ENCODE measurements at regions not wholly inside any gene's neighbourhood (a gene's known extent, or its start where the extent isn't known, plus 50 kb on each side); places are given as distances from the start of the nearest gene placed in this dataset.
"Not testable (repeated sequence)": the region's sequence is repeated elsewhere in the genome, so short reads cannot be mapped to it uniquely, and the experiment has no call there.

DNA sequence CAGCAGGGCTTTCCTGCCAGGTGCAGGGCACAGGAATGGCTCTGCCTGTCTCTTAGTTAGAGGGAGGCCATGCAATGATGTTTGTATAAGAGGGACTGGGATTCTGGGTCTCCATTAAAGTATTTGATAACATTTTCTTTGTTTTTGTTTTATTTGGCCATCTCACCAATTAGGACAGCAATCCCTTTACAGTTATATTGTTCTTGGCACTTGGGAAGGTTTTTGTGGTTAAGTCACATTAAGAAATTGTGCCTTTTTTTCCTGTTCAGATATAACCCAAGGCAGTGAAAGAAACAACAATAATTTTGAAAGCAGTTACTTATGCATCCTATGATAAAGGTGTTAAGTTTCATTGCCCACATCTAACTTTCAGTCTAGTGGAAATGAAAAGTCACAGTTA is 237.4 kb upstream of the PRSS58 start:
- not testable (repeated sequence) for DNase-seq

DNA sequence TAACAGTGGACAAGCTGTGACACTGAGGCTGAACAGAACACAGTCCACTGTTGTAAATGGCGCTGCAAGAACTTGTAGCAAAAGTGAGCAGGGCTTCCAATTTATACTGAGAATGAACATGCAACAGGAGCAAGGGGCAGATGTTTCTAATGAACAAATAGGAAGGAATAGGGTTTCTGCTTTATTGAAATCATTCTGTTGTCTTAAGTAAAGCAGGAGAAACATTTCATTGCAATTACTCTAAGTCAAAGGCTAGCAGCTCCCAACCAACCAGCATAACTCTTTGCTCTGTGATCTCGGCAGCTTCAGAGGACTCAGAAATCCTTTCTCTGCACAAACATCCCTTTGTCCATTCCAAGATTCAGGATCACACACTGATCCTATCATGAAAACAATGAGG is 236.2 kb upstream of the PRSS58 start:
- DNase-seq: no peak

DNA sequence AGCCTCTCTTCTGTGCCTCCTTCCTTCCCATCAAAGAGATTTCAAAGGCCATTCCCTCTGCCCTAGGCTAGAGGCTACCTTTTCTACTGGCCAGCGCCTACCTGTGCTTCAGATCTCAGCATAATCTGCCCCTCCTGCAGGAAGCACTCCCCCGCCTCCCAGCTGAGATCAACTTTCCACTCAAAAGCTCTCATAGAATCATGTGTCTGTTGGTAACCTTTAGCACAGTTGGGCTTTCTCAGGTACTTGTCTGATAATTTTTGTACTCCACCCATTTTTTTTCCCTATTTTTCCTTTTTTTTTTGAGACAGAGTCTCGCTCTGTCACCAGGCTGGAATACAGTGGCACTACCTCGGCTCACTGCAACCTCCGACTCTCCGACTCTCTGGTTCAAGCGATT is 231.0 kb upstream of the PRSS58 start:
- DNase-seq: no peak

DNA sequence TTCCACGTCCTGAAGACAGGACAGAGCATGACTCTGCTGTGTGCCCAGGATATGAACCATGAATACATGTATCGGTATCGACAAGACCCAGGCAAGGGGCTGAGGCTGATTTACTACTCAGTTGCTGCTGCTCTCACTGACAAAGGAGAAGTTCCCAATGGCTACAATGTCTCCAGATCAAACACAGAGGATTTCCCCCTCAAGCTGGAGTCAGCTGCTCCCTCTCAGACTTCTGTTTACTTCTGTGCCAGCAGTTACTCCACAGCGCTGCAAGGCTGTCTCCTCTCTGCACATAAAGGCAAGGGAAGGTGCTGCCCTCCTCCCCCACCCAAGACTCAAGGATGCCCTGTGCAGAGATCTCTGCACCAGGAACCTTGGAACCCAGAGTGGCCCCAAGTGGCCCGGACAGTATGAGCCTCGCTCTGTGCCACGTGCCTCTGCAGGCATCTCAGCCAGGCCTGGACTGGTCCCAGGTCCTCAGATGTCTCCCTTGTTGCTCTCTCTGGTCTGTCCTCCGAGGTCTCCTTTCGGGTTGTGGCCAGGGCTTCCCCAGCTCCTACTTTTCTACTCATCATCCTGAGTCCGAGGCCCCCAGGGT is 230.3 kb upstream of the PRSS58 start:
- DNase-seq: no peak

DNA sequence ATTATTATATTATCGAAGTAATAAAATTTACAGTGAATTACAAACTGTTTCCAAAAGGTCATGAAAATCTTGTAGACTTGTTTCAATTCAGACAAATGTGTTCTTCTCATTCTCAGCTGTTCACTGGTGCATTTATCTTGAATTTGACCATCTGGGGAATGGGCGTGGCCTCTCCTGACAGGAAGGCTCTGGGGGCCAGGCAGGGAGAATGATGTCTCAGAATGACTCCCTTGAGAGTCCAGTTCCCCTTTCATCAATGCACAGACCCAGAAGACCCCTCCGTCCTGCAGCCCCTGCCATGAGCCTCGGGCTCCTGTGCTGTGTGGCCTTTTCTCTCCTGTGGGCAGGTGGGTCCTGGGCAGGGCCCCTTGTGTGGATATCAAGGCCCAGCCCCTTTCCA is 229.7 kb upstream of the PRSS58 start:
- not testable (repeated sequence) for DNase-seq

DNA sequence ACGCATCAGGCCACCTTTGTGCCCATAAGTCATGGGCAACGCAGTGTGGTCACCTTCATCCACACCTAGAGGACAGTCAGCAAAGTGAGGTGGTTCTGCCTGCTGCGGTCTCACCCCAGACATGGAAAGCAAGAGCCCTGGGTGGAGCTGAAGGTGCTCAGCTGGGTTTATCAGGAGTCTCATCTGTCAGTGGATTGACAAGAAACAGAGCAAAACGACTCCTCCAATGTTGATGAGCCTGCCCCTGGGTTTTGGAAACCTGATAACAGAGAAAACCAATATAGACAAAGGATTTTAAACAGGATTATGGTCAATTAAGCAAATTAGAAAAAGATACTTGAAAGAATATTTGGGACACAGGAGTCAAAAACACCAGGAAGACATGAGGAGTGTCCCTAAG is 229.3 kb upstream of the PRSS58 start:
- no peak for DNase-seq

DNA sequence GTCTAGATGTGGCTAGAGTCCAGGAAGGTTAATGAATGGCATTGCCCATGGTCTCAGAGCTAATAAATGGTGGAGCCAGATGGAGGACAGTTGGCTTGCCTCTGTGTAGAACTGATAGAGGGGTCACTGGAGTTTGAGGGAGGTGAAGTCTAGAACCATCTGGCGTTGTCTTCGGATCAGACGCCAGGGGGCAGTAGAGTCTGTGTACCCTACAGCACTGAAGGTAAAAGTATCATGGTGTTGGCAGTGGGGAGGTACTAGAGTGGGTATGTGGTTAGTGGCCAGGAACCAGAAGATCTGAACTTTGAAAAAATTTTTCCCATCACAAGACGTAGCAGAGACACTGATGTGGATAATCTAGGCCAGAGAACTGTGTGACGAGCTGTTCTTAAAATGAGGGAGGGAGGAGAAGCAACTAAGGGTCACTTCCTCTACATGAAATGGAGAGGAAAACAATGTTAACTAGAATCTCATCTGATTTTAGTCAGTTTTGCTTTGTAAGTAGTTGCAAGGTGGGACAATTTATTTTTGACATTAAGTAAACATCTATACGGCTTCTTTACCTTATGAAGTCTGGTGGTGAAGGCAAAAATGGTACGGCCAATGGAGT is 227.9 kb upstream of the PRSS58 start:
- no peak for DNase-seq

DNA sequence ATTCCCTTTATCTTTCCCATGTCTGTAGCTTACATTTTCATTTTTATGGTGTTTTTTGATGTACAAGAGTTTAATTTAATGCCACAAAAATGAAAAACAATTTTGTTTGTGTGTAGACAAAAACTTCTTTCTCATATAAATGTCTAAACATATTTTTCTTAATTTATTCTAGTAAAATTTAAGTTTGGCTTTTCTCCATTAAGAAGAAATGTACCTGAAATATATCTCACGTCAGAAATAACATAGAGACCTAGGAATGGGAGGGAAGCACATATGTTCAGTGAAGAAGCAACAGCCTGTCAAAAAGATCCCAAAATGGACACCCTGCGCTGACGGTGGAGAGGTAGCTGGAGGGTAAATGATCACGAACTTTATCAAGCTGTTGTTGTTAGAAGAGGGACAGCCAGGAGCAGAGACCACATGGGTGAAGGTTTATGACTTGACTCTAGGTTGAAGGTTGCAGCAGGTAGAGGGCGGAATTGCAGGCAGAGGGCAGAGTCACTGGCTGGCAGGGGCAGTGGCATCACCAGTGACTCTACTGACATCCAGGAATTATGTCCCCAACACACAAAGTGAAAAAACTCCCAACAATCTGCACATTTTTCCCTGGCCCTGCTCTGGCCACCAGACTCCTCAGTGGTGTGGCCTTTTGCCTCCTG is 225.9 kb upstream of the PRSS58 start:
- no peak for DNase-seq

DNA sequence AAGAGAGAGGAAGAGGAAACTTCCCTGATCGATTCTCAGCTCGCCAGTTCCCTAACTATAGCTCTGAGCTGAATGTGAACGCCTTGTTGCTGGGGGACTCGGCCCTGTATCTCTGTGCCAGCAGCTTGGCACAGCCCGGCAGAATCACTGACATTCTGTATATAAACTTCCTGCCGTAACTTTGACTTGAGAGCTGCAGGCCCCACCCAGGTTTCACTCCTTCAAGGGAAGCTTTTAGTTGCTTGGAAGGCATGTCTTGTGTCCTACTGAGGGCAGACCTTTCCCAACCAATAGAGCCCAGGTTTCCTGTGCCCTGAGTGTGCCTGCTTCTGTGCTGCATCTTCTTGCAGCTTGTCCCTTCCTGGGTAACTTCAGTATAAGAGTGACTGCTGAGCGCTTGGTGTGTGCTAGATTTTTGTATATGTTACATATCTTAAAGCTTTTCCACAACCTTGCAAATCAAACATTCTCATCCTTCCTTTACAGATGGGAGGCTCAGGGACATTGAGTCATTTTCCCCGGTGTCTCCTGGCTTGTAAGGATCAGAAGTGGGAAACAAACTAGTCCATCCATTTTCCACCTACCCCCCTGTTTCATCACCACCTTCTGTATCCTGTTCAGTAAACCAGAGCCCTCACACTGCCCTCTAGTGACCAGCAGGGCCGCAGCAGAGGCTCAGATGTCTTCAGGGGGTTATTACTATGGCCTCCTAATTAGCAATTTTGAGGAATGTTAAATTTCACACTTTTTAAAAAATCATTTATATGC is 225.2 kb upstream of the PRSS58 start:
- DNase-seq: peak; percentile 73

DNA sequence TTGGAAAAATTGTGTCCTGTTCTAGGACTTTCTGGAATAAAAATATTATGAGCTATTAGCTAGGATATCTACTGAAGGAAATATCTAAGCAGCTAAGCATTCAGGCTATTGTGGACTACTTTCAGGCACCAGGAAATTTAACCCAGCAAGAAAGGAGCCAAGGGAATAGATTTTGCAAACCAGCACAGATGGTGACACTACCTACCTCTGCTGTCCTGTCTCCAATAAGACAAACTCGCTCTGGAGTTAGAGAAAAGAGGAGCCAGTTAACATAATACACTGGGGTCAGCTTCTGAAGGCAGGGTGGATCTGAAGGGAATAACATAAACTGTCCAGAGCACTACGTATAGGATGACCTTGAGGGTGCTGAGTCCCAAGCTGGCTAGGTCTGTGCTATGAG is 223.7 kb upstream of the PRSS58 start:
- DNase-seq: peak; percentile 47

DNA sequence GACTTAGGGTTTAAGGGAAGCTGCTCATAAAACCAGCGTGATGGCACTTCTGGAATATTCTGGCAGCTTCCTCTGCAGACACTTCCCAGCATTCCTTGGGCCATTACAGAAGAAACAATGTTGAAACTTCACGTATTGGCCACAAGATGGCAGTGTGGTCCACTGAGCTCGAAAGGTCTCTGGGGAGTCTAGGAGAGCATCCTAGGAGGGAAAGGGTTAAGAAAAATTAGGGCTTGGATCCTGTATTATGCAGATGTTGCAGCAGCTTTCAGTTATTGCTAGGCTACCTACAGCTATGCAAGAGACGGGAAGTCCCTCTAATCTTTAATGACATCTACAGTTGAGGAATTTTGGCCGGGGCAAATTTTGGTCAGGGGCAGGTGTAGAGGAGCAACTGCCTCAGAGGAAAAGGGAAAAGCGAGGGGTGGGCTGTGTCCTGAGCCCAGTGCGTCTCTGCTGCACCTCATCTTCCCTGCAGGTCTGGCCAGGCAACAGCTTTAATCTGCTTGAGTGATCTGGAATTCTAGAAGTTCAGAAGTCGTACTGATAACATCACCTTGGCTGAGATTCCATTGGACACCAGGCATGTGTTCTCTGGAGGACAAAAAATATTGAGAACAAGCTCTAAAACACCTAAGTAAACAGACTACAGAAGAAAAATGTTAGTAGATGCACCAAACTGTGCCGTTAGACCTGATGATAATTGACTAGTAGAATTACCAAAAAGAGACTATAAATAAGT is 220.8 kb upstream of the PRSS58 start:
- peak; percentile 69 for DNase-seq

DNA sequence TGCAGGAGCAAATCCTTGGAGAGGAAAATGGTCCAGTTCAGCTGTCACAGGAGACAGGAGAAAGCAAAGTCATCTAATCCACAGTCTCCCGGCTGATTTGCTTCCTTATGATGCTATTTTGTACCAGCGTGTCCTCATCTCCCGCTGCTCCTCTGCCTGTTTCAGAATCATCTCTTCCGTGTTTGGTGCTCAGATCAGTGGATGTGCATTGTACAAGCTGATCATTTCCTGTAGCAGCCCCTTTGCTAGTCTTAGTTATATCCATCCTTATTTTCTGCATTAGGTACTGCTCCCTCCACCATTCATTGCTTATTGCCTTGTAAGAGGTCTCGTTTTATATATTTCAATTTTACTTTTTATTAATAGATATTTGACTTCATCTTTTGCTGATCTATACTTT is 219.9 kb upstream of the PRSS58 start:
- DNase-seq: not testable (repeated sequence)

DNA sequence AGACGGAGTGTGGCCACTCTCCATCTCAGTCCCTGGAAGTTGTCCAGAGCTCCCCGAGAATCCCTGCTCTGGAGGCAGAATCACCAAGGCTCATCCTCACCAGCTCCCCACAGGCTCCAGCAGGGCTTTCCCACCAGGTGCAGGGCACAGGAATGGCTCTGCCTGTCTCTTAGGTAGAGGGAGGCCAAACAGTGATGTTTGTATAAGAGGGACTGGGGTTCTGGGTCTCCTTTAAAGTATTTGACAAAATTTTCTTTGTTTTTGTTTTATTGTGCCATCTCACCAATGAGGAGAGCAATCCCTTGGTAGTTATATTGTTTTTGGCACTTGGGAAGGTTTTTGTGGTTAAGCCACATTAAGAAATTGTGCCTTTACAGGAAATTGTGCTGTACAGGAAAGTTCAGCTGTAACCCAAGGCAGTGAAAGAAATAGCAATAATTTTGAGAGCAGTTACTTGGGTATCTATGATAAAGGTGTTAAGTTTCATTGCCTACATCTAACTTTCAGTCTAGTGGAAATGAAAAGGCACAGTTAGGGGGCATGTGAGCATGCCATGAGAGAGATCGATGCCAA is 219.3 kb upstream of the PRSS58 start:
- DNase-seq: peak; percentile 26

DNA sequence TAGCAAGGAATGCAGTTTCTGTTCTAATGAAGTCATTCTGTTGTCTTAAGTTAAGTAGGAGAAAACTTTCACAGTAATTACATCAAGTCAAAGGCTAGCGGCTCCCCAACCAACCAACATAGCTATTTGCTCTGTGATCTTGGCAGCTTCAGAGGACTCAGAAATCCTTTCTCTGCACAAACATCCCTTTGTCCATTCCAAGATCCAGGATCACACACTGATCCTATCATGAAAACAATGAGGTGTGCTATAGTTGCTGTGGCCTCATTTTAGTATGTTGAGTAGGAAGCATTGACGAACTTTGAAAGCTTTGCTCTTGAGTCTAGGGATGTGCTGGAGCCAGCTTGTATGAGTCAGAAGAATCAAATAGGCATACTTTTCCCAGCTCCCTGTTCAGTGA is 218.2 kb upstream of the PRSS58 start:
- DNase-seq: peak; percentile 17

DNA sequence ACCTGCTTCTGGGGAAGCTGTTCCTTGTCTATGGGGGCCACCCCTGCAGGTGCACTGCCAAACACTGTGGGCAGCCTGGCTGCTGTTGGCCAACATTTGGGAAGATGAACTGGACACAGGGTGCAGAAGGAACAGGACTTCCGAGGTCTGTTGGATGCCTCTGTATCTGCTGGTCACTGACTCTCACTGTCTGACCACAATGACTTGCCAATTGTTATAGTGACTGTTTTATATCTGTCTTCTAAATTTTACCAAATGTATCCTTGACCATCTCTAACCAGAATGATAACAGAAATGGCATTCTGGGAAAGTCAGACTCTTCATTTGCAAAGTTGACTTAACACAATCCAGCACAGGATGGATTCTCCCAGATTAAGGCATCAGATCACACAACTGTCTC is 214.0 kb upstream of the PRSS58 start:
- no peak for DNase-seq

DNA sequence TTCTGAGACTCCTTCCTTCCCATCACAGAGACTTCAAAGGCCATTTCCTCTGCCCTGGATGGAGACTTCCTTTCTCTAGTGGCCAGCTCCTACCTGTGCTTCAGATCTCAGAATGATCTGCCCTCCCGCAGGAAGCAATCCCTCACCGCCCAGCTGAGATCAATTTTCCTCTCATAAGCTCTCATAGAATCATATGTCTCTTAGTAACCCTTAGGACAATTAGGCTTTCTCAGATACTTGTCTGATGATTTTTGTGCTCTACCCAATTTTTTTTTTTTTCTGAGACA is 212.6 kb upstream of the PRSS58 start:
- no peak for DNase-seq

DNA sequence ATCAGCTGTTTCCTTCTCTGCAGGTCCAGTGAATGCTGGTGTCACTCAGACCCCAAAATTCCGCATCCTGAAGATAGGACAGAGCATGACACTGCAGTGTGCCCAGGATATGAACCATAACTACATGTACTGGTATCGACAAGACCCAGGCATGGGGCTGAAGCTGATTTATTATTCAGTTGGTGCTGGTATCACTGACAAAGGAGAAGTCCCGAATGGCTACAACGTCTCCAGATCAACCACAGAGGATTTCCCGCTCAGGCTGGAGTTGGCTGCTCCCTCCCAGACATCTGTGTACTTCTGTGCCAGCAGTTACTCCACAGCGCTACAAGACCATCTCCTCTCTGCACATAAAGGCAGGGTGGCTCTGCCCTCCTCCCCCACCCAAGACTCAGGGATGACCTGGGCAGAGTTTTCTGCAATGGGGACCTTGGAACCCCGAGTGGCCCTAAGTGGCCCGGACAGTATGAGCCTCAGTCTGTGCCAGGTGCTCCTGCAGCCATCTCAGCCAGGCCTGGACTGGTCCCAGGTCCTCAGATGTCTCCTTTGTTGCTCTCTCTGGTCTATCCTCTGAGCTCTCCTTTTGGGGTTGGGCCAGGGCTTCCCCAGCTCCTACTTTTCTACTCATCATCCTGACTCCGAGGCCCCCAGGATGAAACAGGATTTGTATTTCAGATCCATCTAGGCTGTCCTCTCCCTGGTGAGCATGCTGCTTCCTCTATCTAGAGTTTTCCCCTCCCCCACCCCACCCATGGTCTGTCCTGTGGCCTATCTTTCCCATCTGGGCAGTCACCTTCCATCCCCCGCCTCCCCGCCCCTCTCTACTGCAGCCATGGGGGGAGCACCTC is 212.1 kb upstream of the PRSS58 start:
- DNase-seq: no peak

DNA sequence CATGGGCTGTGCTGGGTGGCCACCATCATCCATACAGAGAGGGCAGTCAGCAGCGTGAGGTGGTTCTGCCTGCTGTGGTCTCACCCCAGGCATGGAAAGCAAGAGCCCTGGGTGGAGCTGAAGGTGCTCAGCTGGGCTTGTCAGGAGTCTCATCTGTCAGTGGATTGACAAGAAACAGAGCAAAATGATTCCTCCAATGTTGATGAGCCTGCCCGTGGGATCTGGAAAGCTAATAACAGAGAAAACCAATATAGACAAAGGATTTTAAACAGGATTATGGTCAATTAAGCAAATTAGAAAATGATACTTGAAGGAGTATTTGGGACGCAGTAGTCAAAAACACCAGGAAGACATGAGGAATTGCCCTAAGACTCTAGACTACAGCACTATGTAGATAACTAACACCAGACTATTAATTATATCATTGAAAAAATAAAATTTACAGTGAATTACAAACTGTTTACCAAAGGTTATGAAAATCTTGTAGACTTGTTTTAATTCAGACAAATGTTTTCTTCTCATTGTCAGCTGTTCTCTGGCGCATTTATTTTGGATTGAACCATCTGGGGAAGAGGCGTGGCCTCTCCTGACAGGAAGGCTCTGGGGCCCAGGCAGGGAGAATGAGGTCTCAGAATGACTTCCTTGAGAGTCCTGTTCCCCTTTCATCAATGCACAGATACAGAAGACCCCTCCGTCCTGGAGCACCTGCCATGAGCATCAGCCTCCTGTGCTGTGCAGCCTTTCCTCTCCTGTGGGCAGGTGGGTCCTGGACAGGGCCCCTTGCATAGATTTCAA is 211.2 kb upstream of the PRSS58 start:
- no peak for DNase-seq

DNA sequence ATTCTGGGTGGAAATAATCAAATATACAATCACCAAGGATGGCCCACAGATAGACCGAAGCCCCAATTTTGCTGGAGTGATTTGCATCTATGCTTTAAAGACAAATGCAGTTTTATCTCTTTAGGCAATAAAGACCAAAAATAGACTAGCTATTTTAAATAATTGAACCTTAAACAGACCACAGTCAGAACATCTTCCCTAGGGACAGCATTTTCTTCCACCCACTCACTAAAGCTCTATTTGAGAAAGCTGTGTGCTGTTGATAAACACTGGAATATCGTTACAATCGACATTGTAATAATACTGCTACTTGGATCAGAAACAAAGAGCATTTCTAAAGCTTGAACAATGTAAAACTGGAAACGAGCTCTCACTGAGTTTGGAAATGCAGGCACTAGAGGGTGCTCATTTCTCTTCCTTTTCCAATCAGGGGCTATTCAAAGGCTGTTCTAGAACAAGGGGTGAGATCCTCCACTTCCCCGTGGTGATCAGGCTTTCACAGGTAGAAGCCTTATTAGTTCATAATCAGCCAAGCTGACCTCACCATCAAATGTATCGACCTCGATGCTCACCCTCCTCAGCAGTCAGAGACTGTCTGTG is 209.3 kb upstream of the PRSS58 start:
- DNase-seq: not testable (repeated sequence)

DNA sequence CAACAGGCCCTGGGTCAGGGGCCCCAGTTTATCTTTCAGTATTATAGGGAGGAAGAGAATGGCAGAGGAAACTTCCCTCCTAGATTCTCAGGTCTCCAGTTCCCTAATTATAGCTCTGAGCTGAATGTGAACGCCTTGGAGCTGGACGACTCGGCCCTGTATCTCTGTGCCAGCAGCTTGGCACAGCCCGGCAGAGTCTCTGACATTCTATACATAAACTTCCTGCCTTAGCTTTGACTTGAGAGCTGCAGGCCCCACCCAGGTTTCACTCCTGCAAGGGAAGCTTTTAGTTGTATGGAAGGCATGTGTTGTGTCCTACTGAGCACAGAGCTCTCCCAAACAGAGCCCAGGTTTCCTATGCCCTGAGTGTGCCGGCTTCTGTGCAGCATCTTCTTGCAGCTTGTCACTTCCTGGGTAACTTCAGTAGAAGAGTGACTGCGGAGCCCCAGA is 205.6 kb upstream of the PRSS58 start:
- DNase-seq: peak; percentile 17

DNA sequence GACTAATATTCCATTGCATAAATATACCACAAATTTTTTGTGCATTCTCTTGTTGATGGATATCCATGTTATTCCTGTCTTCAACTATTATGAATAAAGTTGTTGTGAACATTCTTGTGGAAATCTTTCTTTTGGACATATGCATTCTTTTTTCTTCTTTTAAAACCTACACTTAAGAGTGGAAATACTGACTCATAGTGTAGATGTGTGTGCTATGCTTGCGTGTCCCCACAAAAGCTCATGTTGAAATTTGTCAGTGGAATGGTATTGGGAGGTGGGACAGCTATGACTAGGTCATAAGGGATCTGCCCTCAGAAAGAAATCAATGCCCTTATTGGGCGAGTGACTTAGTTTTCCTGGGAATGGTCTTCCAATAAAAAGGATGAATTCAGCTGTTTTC is 203.6 kb upstream of the PRSS58 start:
- peak; percentile 99 for DNase-seq

Measured in HCEC 1CT (cell line).